HG02610 (cell line): ENCODE measurements at regions not wholly inside any gene's neighbourhood (a gene's known extent, or its start where the extent isn't known, plus 50 kb on each side); places are given as distances from the start of the nearest gene placed in this dataset.

ENCODE experiments used
- ATAC-seq: cut with Tn5 transposase; IDR thresholded peaks from one replicate; pipeline ENCODE4 v1.9.1; 2021; ENCODE audit warnings: mild to moderate bottlenecking, moderate library complexity; ENCODE audit not compliant: unreplicated experiment

- no peak for ATAC-seq
Measured at GRCh38 chr6:54056105-54056504, 55.1 kb upstream of the MLIP start.

- ATAC-seq = no peak
Measured at GRCh38 chr6:54057058-54057457, 54.2 kb upstream of the MLIP start.

GRCh38 chr6:54058236-54058635, 53.0 kb upstream of the MLIP start:
- ATAC-seq = no peak

DNA sequence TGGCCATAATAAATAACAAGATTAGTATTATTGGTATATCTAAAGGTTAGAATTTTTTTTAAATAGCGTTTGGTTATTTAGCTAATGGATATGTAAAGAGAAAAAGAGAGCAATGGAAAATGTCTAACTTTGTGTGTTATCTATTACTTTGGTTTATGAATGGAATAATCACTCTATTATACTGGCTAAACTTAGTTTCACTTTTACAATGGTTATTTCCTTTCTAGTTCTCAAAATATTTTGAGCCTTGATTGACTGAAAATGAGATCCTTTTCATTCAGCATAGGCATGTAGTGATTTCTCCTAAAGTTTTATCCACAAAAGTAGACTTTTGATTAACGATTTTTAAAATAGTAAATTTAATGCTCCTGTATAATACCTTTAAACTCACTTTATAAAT, 51.6 kb upstream of the MLIP start:
- no peak for ATAC-seq

DNA sequence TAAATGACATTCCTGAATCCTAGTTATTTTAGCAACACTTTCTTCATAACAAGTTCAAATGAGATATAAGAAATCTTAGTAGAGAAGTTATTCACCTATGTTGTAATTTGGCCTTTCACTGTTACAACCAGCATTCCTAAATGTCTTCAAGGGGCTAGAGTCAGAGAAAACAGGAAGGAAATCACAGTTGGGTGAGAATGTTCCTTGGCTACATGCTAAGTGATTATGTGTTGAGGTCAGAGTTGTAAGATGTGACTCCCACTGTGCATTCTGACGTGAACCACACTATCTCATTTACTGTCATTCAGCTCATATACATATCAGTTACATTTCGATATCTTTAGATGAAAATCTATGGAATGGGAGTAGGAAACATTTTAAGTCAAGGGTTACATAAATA, 51.0 kb upstream of the MLIP start:
- ATAC-seq = no peak
